Keratinocyte (primary cell): ENCODE measurements at regions not wholly inside any gene's neighbourhood (a gene's known extent, or its start where the extent isn't known, plus 50 kb on each side); places are given as distances from the start of the nearest gene placed in this dataset.

ENCODE experiments used
- CTCF ChIP-seq, 3 experiments: IDR thresholded peaks in 1 of 3; conservative IDR thresholded peaks in 1 of 3; optimal IDR thresholded peaks in 1 of 3; 2 replicates in 2 of 3; 3 replicates in 1 of 3; pipeline versions ENCODE3 to v1.5.1; 2011; ENCODE audit warnings: low read length in 3 of 3, mild to moderate bottlenecking in 3 of 3, moderate library complexity in 2 of 3, control low read depth in 1 of 3, inconsistent platforms in 1 of 3; ENCODE audit not compliant: insufficient read depth in 2 of 3; ENCODE audit errors: extremely low read depth in 1 of 3
- EZH2 ChIP-seq: IDR thresholded peaks from one replicate; pipeline ENCODE4 v1.6.1; 2012; ENCODE audit warnings: inconsistent platforms, mild to moderate bottlenecking, low read length, moderate library complexity

DNA sequence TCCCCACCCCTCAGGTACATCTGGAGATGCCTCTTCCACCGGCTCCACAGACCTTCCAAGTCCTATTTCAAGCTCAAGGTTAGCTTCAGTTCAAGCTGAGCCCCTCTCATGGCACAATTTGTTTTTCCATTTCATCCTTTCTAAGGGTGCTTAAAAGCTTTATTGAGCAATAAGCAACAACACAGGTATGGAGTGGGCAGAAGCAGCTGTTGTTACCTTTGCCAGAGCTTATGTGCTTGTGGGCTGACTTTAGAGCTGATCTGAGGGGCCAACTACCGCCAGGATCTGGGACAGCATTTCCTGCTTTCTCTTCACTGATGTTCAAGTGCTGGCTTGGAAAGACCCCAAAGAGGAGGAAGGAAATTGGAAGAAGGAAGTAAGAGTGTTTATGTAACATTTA is 140.0 kb upstream of the KLHL25 start:
- TF ChIP-seq CTCF (optimal IDR thresholded peaks at IDR 0.05 in 1 of 3, IDR thresholded peaks at IDR 0.05 in 1 of 3, conservative IDR thresholded peaks at IDR 0.05 in 1 of 3; ENCODE audit: extremely low read depth in 1 of 3, insufficient read depth in 2 of 3, low read length in 3 of 3) (no peak), EZH2 (no peak)
